ENCODE measurements at regions not wholly inside any gene's neighbourhood (a gene's known extent, or its start where the extent isn't known, plus 50 kb on each side); places are given as distances from the start of the nearest gene placed in this dataset.

DNA sequence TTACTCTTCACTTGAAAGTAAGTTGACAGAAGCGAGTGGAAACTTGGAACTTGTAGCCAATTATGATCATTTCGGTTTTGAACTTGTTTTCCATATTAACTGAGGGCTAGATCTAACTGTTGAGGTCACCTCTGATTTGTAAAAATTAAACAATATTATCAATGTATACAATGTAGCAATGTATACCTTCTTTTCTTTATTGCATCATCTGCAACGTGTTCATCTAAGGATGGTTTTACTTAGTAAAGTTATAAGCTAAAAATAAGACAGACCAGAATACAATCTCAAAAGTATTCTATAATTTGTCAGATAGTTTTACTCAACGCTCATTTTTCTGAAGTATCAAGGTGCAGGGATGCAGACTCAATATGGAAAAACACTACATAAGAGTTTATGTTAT lies 435.0 kb upstream of the TNP1 start:
- DNase-seq (ENCODE audit: low spot score) (no peak), FAIRE-seq (no peak), ATAC-seq (no peak)
- H3K4me2 ChIP-seq (ENCODE audit: low read depth, low read length): no peak overlapping the region
- no peaks in the 10 kb centered on the region for H4K20me1 ChIP-seq (ENCODE audit: insufficient read depth, low read length)
- WGBS (ENCODE audit: low lambda C conversion rate): 11% methylated on average over 4 of the region's 4 CpGs
- ChIA-PET POLR2A (no interaction called here), CTCF (ENCODE audit: low intra/inter-chr PET ratio, low total read pairs) (no interaction called here)
- TF ChIP-seq DR1 (CRISPR knock-in tag; IDR thresholded peaks at IDR 0.05) (no peak), CEBPB (IDR thresholded peaks at IDR 0.05; ENCODE audit: borderline replicate concordance, low read depth, low read length) (peak; percentile 54; the same call in 1 of the 2 replicates), ATF7 (IDR thresholded peaks at IDR 0.05) (peak; percentile 41; the same call in 1 of the 2 replicates), ATF7 (CRISPR knock-in tag; IDR thresholded peaks at IDR 0.05) (no peak), ZNF589 (CRISPR knock-in tag; conservative IDR thresholded peaks at IDR 0.05) (no peak)
- no peaks in the 10 kb centered on the region for H3K4me1 ChIP-seq (ENCODE audit: insufficient read depth, low read length)
- peaks cover 0 to 8% of the 10 kb centered on the region in 2 experiments; a peak in 1 of 5 replicates for H3K27me3 ChIP-seq (ENCODE audit: control insufficient read depth in 1 of 2, insufficient read depth in 2 of 2, low read length in 2 of 2)
- BruUV-seq (replicated peaks): no TSS peak
- in situ Hi-C loops (cut with HindIII; ENCODE audit: extremely low pct_ligation_motif_present, low pct_unique_long_range_greater_than_20kb): no loop called here
- no peak overlapping the region for H3K27ac ChIP-seq (ENCODE audit: extremely low read length, insufficient read depth, low read length)
- intact Hi-C loops (cut with micrococcal nuclease; ENCODE audit: unreplicated experiment): no loop called here
- no peaks in the 10 kb centered on the region for H3K79me2 ChIP-seq (ENCODE audit: insufficient read depth, low read length)
- peaks cover 8% of the 10 kb centered on the region for H3K9me3 ChIP-seq (ENCODE audit: low read length)
- H3K4me3 ChIP-seq (replicated peaks in 1 of 3; ENCODE audit: insufficient read depth in 1 of 3, low read depth in 2 of 3, low read length in 3 of 3): no peak overlapping the region
- no peak overlapping the region for H3K9ac ChIP-seq (ENCODE audit: insufficient read depth, low read depth, low read length)
- no peaks in the 10 kb centered on the region for H3K36me3 ChIP-seq (replicated peaks in 1 of 2; ENCODE audit: control insufficient read depth in 1 of 2, insufficient read depth in 2 of 2, low read length in 2 of 2)
- no peak overlapping the region for H2AFZ ChIP-seq (ENCODE audit: low read length)

DNA sequence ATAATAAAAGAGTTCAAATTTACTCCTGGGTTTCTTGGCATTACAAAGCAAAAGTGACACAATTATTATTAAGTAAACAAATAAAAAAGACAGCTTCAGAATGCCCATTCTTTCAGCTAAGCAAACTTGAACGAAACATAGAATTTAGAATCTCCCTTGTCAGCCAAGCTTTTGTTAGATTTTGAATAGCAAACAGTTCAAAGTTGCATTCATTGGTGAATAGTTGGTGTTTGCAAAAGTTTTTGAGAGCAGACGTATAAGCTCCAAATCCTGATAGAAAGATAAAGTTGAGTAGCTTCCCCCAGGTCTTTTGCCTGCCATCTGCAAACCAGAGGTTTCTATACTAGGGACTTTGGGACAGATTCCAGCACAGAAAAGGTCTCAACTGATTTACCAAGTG lies 434.3 kb upstream of the TNP1 start:
- no TSS peak for BruUV-seq (replicated peaks)
- in situ Hi-C loops (cut with HindIII; ENCODE audit: extremely low pct_ligation_motif_present, low pct_unique_long_range_greater_than_20kb) (no loop called here), intact Hi-C loops (cut with micrococcal nuclease; ENCODE audit: unreplicated experiment) (no loop called here)
- no peaks in the 10 kb centered on the region for H4K20me1 ChIP-seq (ENCODE audit: insufficient read depth, low read length)
- no peaks in the 10 kb centered on the region for H3K4me1 ChIP-seq (ENCODE audit: insufficient read depth, low read length)
- no peak overlapping the region for H3K4me3 ChIP-seq (replicated peaks in 1 of 3; ENCODE audit: insufficient read depth in 1 of 3, low read depth in 2 of 3, low read length in 3 of 3)
- H3K9ac ChIP-seq (ENCODE audit: insufficient read depth, low read depth, low read length): no peak overlapping the region
- CTCF ChIA-PET (ENCODE audit: low intra/inter-chr PET ratio, low total read pairs): no interaction called here
- DNase-seq (ENCODE audit: low spot score) (no peak), ATAC-seq (no peak), FAIRE-seq (no peak)
- no peak overlapping the region for H2AFZ ChIP-seq (ENCODE audit: low read length)
- peaks cover 8% of the 10 kb centered on the region for H3K9me3 ChIP-seq (ENCODE audit: low read length)
- 18% methylated on average over 2 of the region's 2 CpGs for WGBS (ENCODE audit: low lambda C conversion rate)
- no peaks in the 10 kb centered on the region for H3K36me3 ChIP-seq (replicated peaks in 1 of 2; ENCODE audit: control insufficient read depth in 1 of 2, insufficient read depth in 2 of 2, low read length in 2 of 2)
- no peaks in the 10 kb centered on the region for H3K79me2 ChIP-seq (ENCODE audit: insufficient read depth, low read length)
- TF ChIP-seq, protein P1, sequence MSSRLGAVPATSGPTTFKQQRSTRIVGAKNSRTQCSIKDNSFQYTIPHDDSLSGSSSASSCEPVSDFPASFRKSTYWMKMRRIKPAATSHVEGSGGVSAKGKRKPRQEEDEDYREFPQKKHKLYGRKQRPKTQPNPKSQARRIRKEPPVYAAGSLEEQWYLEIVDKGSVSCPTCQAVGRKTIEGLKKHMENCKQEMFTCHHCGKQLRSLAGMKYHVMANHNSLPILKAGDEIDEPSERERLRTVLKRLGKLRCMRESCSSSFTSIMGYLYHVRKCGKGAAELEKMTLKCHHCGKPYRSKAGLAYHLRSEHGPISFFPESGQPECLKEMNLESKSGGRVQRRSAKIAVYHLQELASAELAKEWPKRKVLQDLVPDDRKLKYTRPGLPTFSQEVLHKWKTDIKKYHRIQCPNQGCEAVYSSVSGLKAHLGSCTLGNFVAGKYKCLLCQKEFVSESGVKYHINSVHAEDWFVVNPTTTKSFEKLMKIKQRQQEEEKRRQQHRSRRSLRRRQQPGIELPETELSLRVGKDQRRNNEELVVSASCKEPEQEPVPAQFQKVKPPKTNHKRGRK (CRISPR knock-in tag; IDR thresholded peaks at IDR 0.05): no peak
- TF ChIP-seq, protein P2, sequence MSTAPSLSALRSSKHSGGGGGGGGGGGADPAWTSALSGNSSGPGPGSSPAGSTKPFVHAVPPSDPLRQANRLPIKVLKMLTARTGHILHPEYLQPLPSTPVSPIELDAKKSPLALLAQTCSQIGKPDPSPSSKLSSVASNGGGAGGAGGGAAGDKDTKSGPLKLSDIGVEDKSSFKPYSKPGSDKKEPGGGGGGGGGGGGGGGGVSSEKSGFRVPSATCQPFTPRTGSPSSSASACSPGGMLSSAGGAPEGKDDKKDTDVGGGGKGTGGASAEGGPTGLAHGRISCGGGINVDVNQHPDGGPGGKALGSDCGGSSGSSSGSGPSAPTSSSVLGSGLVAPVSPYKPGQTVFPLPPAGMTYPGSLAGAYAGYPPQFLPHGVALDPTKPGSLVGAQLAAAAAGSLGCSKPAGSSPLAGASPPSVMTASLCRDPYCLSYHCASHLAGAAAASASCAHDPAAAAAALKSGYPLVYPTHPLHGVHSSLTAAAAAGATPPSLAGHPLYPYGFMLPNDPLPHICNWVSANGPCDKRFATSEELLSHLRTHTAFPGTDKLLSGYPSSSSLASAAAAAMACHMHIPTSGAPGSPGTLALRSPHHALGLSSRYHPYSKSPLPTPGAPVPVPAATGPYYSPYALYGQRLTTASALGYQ (CRISPR knock-in tag; IDR thresholded peaks at IDR 0.05): no peak
- TF ChIP-seq TCF12 (IDR thresholded peaks at IDR 0.05) (no peak), TCF12 (CRISPR knock-in tag; IDR thresholded peaks at IDR 0.05) (no peak), NCOA5 (CRISPR knock-in tag; IDR thresholded peaks at IDR 0.05) (no peak), ZIK1 (CRISPR knock-in tag; IDR thresholded peaks at IDR 0.05; ENCODE audit: borderline replicate concordance, low read depth) (no peak), SNAI1 (CRISPR knock-in tag; IDR thresholded peaks at IDR 0.05; ENCODE audit: borderline replicate concordance) (no peak), ZNF614 (CRISPR knock-in tag; IDR thresholded peaks at IDR 0.05; ENCODE audit: borderline replicate concordance) (no peak), YEATS4 (CRISPR knock-in tag; IDR thresholded peaks at IDR 0.05; ENCODE audit: borderline replicate concordance) (no peak), ZNF3 (CRISPR knock-in tag; IDR thresholded peaks at IDR 0.05) (no peak)
- TF ChIP-seq, protein P3, sequence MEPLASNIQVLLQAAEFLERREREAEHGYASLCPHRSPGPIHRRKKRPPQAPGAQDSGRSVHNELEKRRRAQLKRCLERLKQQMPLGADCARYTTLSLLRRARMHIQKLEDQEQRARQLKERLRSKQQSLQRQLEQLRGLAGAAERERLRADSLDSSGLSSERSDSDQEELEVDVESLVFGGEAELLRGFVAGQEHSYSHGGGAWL (CRISPR knock-in tag; IDR thresholded peaks at IDR 0.05): no peak
- H3K27me3 ChIP-seq (ENCODE audit: control insufficient read depth in 1 of 2, insufficient read depth in 2 of 2, low read length in 2 of 2): peaks cover 0 to 3% of the 10 kb centered on the region in 2 experiments; a peak in 1 of 5 replicates
- H3K27ac ChIP-seq (ENCODE audit: extremely low read length, insufficient read depth, low read length): no peak overlapping the region
- no peak overlapping the region for H3K4me2 ChIP-seq (ENCODE audit: low read depth, low read length)
- POLR2A ChIA-PET: no interaction called here
